ENCODE measurements at regions not wholly inside any gene's neighbourhood (a gene's known extent, or its start where the extent isn't known, plus 50 kb on each side); places are given as distances from the start of the nearest gene placed in this dataset.
A peak's percentile ranks its signal among the peaks of the same experiment; 100 is the strongest.

GRCh38 chr10:5293691-5294550 is 70.8 kb upstream of the UCN3 start:
- intact Hi-C loops (cut with DNase I): no loop called here
- peak overlapping the region in 1 of 3 donors; percentile 36 for H3K27ac ChIP-seq
- no peaks in the 10 kb centered on the region for H3K9me3 ChIP-seq
- peak; percentile 28 to 49 for DNase-seq
- no peaks in the 10 kb centered on the region for H3K27me3 ChIP-seq
- H3K4me1 ChIP-seq: no peaks in the 10 kb centered on the region
- peak in 1 of 6 experiments; percentile 32 for TF ChIP-seq CTCF (IDR thresholded peaks at IDR 0.05)
- no peak for TF ChIP-seq POLR2A (IDR thresholded peaks at IDR 0.05)
- H3K36me3 ChIP-seq: no peaks in the 10 kb centered on the region
- H3K4me3 ChIP-seq (replicated peaks in 1 of 3): no peak overlapping the region
- WGBS, 2 donors: 57 to 59% methylated on average over 13 to 15 of the region's 15 CpGs

- Histone ChIP-seq H3K9me3 (no peaks in the 10 kb centered on the region), H3K4me3 (replicated peaks in 1 of 3) (no peak overlapping the region), H3K4me1 (no peaks in the 10 kb centered on the region), H3K36me3 (no peaks in the 10 kb centered on the region), H3K27me3 (no peaks in the 10 kb centered on the region), H3K27ac (no peak overlapping the region)
- intact Hi-C loops (cut with DNase I): no loop called here
- 75 to 84% methylated on average over 3 of the region's 3 CpGs for WGBS, 2 donors
- TF ChIP-seq CTCF (IDR thresholded peaks at IDR 0.05) (no peak), POLR2A (IDR thresholded peaks at IDR 0.05) (no peak)
- DNase-seq: peak; percentile 11 to 13
Observed at GRCh38 chr10:5297466-5297865, 67.3 kb upstream of the UCN3 start.

DNA sequence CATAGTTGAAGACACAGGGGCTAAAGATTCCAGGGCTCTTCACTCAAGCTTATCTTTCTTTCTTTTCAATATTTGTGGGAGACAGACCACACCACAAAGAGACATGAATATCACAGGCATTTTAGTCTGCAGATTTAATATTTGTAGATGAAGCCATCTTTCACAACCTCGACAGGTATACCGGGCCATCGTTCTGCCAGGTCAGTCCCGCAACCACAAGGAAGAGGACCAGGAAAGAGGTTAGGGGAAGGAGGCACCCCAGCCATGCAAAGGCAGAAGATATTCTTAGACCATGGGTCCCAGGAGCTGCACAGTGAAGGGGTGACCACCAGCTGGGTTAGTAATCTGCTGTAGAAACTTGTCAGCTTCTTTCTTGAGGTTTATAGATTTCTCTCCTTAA is 66.8 kb upstream of the UCN3 start:
- intact Hi-C loops (cut with DNase I): no loop called here
- no peak for DNase-seq
- Histone ChIP-seq H3K27me3 (no peaks in the 10 kb centered on the region), H3K36me3 (no peaks in the 10 kb centered on the region), H3K4me3 (replicated peaks in 1 of 3) (no peak overlapping the region), H3K4me1 (no peaks in the 10 kb centered on the region), H3K9me3 (no peaks in the 10 kb centered on the region), H3K27ac (no peak overlapping the region)
- TF ChIP-seq POLR2A (IDR thresholded peaks at IDR 0.05): no peak
- TF ChIP-seq CTCF (IDR thresholded peaks at IDR 0.05): no peak
- 97% methylated on average over 4 of the region's 4 CpGs for WGBS, 2 donors

DNA sequence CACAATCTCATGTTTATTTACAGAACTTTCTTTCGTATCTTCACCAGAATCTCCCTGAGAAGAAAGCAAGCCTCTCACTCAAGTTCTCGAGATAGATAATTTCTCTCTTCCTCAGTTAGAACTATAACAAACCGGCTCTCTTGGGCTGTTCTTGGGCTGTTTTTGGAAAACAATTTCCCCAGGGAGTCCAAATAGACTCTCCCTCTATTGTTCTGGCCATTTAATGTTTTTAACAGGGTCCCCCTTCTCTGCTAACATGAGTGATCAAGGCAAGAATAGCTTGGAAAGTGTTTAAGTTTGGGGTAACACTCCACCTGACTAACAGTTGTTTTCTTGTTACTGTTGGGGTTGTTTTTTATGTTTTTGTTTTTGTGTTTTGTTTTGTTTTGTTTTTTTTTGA is 64.8 kb upstream of the UCN3 start:
- H3K27me3 ChIP-seq: no peaks in the 10 kb centered on the region
- no peak for DNase-seq
- H3K36me3 ChIP-seq: no peaks in the 10 kb centered on the region
- no peak overlapping the region for H3K27ac ChIP-seq
- H3K9me3 ChIP-seq: no peaks in the 10 kb centered on the region
- no peak overlapping the region for H3K4me3 ChIP-seq (replicated peaks in 1 of 3)
- TF ChIP-seq POLR2A (IDR thresholded peaks at IDR 0.05): no peak
- TF ChIP-seq CTCF (IDR thresholded peaks at IDR 0.05): no peak
- H3K4me1 ChIP-seq: no peaks in the 10 kb centered on the region
- 87 to 90% methylated on average over 3 of the region's 3 CpGs for WGBS, 2 donors
- intact Hi-C loops (cut with DNase I): no loop called here

GRCh38 chr10:5303504-5303903 is 61.3 kb upstream of the UCN3 start:
- no peaks in the 10 kb centered on the region for H3K27me3 ChIP-seq
- intact Hi-C loops (cut with DNase I): no loop called here
- no peak for TF ChIP-seq POLR2A (IDR thresholded peaks at IDR 0.05)
- no peak for TF ChIP-seq CTCF (IDR thresholded peaks at IDR 0.05)
- H3K27ac ChIP-seq: no peak overlapping the region
- no peaks in the 10 kb centered on the region for H3K9me3 ChIP-seq
- H3K4me1 ChIP-seq: no peaks in the 10 kb centered on the region
- H3K4me3 ChIP-seq (replicated peaks in 1 of 3): no peak overlapping the region
- no peaks in the 10 kb centered on the region for H3K36me3 ChIP-seq
- no peak for DNase-seq
- WGBS, 2 donors: 76 to 96% methylated on average over 2 of the region's 2 CpGs

Measured in thyroid gland (tissue), 4 donors.